GM19468 (cell line): ENCODE measurements at regions not wholly inside any gene's neighbourhood (a gene's known extent, or its start where the extent isn't known, plus 50 kb on each side); places are given as distances from the start of the nearest gene placed in this dataset.
"Not testable (repeated sequence)": the region's sequence is repeated elsewhere in the genome, so short reads cannot be mapped to it uniquely, and the experiment has no call there.

Experiments
- ATAC-seq: cut with Tn5 transposase; IDR thresholded peaks from one replicate; pipeline ENCODE4 v1.9.1; 2021; ENCODE audit warnings: mild to moderate bottlenecking, moderate library complexity, moderate number of reproducible peaks; ENCODE audit not compliant: unreplicated experiment; ENCODE audit errors: extremely low read depth

- no peak for ATAC-seq
Measured at GRCh38 chr10:3401491-3401938, 228.9 kb upstream of the PITRM1 start.

GRCh38 chr10:3400348-3400747, 227.8 kb upstream of the PITRM1 start:
- ATAC-seq, result no peak

GRCh38 chr10:3399756-3400155, 227.2 kb upstream of the PITRM1 start:
- ATAC-seq, result no peak

GRCh38 chr10:3398825-3399646, 226.5 kb upstream of the PITRM1 start:
- no peak for ATAC-seq

- no peak for ATAC-seq
Measured at GRCh38 chr10:3397846-3398245, 225.3 kb upstream of the PITRM1 start.

- ATAC-seq, result no peak
Measured at GRCh38 chr10:3397231-3397630, 224.6 kb upstream of the PITRM1 start.

- no peak for ATAC-seq
Measured at GRCh38 chr10:3396116-3396515, 223.5 kb upstream of the PITRM1 start.

GRCh38 chr10:3395458-3395861, 222.9 kb upstream of the PITRM1 start:
- no peak for ATAC-seq

GRCh38 chr10:3395041-3395440, 222.5 kb upstream of the PITRM1 start:
- no peak for ATAC-seq

- no peak for ATAC-seq
Measured at GRCh38 chr10:3393958-3394357, 221.4 kb upstream of the PITRM1 start.

- ATAC-seq, result no peak
Measured at GRCh38 chr10:3391657-3392056, 219.1 kb upstream of the PITRM1 start.

GRCh38 chr10:3389130-3389529, 216.5 kb upstream of the PITRM1 start:
- ATAC-seq, result no peak

- no peak for ATAC-seq
Measured at GRCh38 chr10:3385487-3385886, 212.9 kb upstream of the PITRM1 start.

GRCh38 chr10:3382092-3382491, 209.5 kb upstream of the PITRM1 start:
- ATAC-seq, result no peak

GRCh38 chr10:3380406-3381050, 207.9 kb upstream of the PITRM1 start:
- no peak for ATAC-seq

- ATAC-seq, result no peak
Measured at GRCh38 chr10:3376631-3377030, 204.0 kb upstream of the PITRM1 start.

- no peak for ATAC-seq
Measured at GRCh38 chr10:3375505-3375904, 202.9 kb upstream of the PITRM1 start.

- no peak for ATAC-seq
Measured at GRCh38 chr10:3374914-3375313, 202.3 kb upstream of the PITRM1 start.

GRCh38 chr10:3373374-3374027, 200.9 kb upstream of the PITRM1 start:
- ATAC-seq, result not testable (repeated sequence)

GRCh38 chr10:3372281-3372680, 199.7 kb upstream of the PITRM1 start:
- ATAC-seq, result no peak

- not testable (repeated sequence) for ATAC-seq
Measured at GRCh38 chr10:3371624-3372023, 199.0 kb upstream of the PITRM1 start.
